ENCODE measurements at regions not wholly inside any gene's neighbourhood (a gene's known extent, or its start where the extent isn't known, plus 50 kb on each side); places are given as distances from the start of the nearest gene placed in this dataset.
A peak's percentile ranks its signal among the peaks of the same experiment; 100 is the strongest.

GRCh38 chr10:9188022-9188810, 1133.7 kb downstream of the GATA3 start:
- DNase-seq: peak; percentile 3

- DNase-seq: no peak
Measured at GRCh38 chr10:9189448-9189847, 1135.0 kb downstream of the GATA3 start.

- DNase-seq: no peak
Measured at GRCh38 chr10:9193120-9193519, 1138.6 kb downstream of the GATA3 start.

GRCh38 chr10:9195385-9195784, 1140.9 kb downstream of the GATA3 start:
- DNase-seq: no peak

- DNase-seq: peak; percentile 9
Measured at GRCh38 chr10:9198611-9199010, 1144.1 kb downstream of the GATA3 start.

- no peak for DNase-seq
Measured at GRCh38 chr10:9205558-9205957, 1151.1 kb downstream of the GATA3 start.

- peak; percentile 46 for DNase-seq
Measured at GRCh38 chr10:9209105-9209798, 1154.8 kb downstream of the GATA3 start.

GRCh38 chr10:9211228-9211627, 1156.7 kb downstream of the GATA3 start:
- no peak for DNase-seq

GRCh38 chr10:9214618-9215017, 1160.1 kb downstream of the GATA3 start:
- DNase-seq: no peak

GRCh38 chr10:9215121-9215520, 1160.6 kb downstream of the GATA3 start:
- no peak for DNase-seq

- DNase-seq: no peak
Measured at GRCh38 chr10:9219860-9220259, 1165.4 kb downstream of the GATA3 start.

GRCh38 chr10:9222917-9223316, 1168.4 kb downstream of the GATA3 start:
- DNase-seq: no peak

- DNase-seq: no peak
Measured at GRCh38 chr10:9227679-9228365, 1173.3 kb downstream of the GATA3 start.

- no peak for DNase-seq
Measured at GRCh38 chr10:9228771-9229170, 1174.3 kb downstream of the GATA3 start.

GRCh38 chr10:9229702-9230244, 1175.3 kb downstream of the GATA3 start:
- no peak for DNase-seq

- no peak for DNase-seq
Measured at GRCh38 chr10:9230625-9231024, 1176.1 kb downstream of the GATA3 start.

- no peak for DNase-seq
Measured at GRCh38 chr10:9234191-9234590, 1179.7 kb downstream of the GATA3 start.

GRCh38 chr10:9238041-9238440, 1183.6 kb downstream of the GATA3 start:
- DNase-seq: no peak

- DNase-seq: no peak
Measured at GRCh38 chr10:9239298-9239697, 1184.8 kb downstream of the GATA3 start.

- DNase-seq: no peak
Measured at GRCh38 chr10:9243941-9244411, 1189.5 kb downstream of the GATA3 start.

GRCh38 chr10:9244864-9245263, 1190.4 kb downstream of the GATA3 start:
- no peak for DNase-seq

- no peak for DNase-seq
Measured at GRCh38 chr10:9253121-9253520, 1198.6 kb downstream of the GATA3 start.

- no peak for DNase-seq
Measured at GRCh38 chr10:9254353-9254752, 1199.9 kb downstream of the GATA3 start.
